ENCODE measurements at regions not wholly inside any gene's neighbourhood (a gene's known extent, or its start where the extent isn't known, plus 50 kb on each side); places are given as distances from the start of the nearest gene placed in this dataset.

- no peaks in the 10 kb centered on the region for H3K9me3 ChIP-seq (replicated peaks)
- H3K27ac ChIP-seq (replicated peaks): no peak overlapping the region
- intact Hi-C loops (cut with micrococcal nuclease): no loop called here
- no peak overlapping the region for H3K4me3 ChIP-seq
- H3K27me3 ChIP-seq (ENCODE audit: low read depth): no peaks in the 10 kb centered on the region
- DNase-seq: no peak
- H3K4me1 ChIP-seq: no peaks in the 10 kb centered on the region
- no peak for TF ChIP-seq CTCF (IDR thresholded peaks at IDR 0.05; ENCODE audit: borderline replicate concordance)
- H3K36me3 ChIP-seq: no peaks in the 10 kb centered on the region
Observed at GRCh38 chr2:128395196-128395595, 76.5 kb upstream of the HS6ST1 start.

- Histone ChIP-seq H3K9me3 (replicated peaks) (no peaks in the 10 kb centered on the region), H3K36me3 (no peaks in the 10 kb centered on the region), H3K4me3 (no peak overlapping the region), H3K27me3 (ENCODE audit: low read depth) (no peaks in the 10 kb centered on the region), H3K27ac (replicated peaks) (no peak overlapping the region), H3K4me1 (no peaks in the 10 kb centered on the region)
- TF ChIP-seq CTCF (IDR thresholded peaks at IDR 0.05; ENCODE audit: borderline replicate concordance): no peak
- intact Hi-C loops (cut with micrococcal nuclease): no loop called here
- no peak for DNase-seq
Observed at GRCh38 chr2:128395640-128396499, 77.2 kb upstream of the HS6ST1 start.

GRCh38 chr2:128396500-128396891, 77.8 kb upstream of the HS6ST1 start:
- Histone ChIP-seq H3K27me3 (ENCODE audit: low read depth) (no peaks in the 10 kb centered on the region), H3K27ac (replicated peaks) (no peak overlapping the region), H3K4me1 (no peaks in the 10 kb centered on the region), H3K36me3 (no peaks in the 10 kb centered on the region), H3K4me3 (no peak overlapping the region), H3K9me3 (replicated peaks) (no peaks in the 10 kb centered on the region)
- DNase-seq: no peak
- intact Hi-C loops (cut with micrococcal nuclease): no loop called here
- no peak for TF ChIP-seq CTCF (IDR thresholded peaks at IDR 0.05; ENCODE audit: borderline replicate concordance)

- no peak for DNase-seq
- Histone ChIP-seq H3K9me3 (replicated peaks) (no peaks in the 10 kb centered on the region), H3K27ac (replicated peaks) (no peak overlapping the region), H3K4me3 (no peak overlapping the region), H3K27me3 (ENCODE audit: low read depth) (no peaks in the 10 kb centered on the region), H3K4me1 (no peaks in the 10 kb centered on the region), H3K36me3 (no peaks in the 10 kb centered on the region)
- no peak for TF ChIP-seq CTCF (IDR thresholded peaks at IDR 0.05; ENCODE audit: borderline replicate concordance)
- intact Hi-C loops (cut with micrococcal nuclease): no loop called here
Observed at GRCh38 chr2:128396946-128397345, 78.3 kb upstream of the HS6ST1 start.

DNA sequence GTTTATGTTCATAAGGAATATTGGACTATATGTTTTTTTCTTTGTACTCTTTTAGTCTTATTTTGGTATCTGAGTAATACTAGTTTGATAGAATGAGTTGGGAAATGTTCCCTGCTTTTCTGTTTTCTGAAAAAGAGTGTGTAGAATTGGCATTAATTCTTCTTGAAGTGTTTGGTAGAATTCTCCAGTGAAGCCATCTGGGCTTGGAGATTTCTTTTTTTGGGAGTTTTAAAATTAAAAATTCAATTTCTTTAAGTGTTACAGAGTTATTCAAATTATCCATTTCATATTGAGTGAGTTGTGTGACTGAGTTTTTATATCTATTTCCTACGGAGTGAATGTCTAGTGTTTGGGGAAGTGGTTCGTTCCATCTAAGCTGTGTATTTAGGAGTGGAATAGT, 80.6 kb upstream of the HS6ST1 start:
- Histone ChIP-seq H3K36me3 (no peaks in the 10 kb centered on the region), H3K4me3 (no peak overlapping the region), H3K4me1 (no peaks in the 10 kb centered on the region), H3K27ac (replicated peaks) (no peak overlapping the region), H3K9me3 (replicated peaks) (no peaks in the 10 kb centered on the region), H3K27me3 (ENCODE audit: low read depth) (no peaks in the 10 kb centered on the region)
- no peak for DNase-seq
- intact Hi-C loops (cut with micrococcal nuclease): no loop called here
- no peak for TF ChIP-seq CTCF (IDR thresholded peaks at IDR 0.05; ENCODE audit: borderline replicate concordance)

Measured in left ventricle myocardium inferior (tissue), 1 donor.